ENCODE measurements at regions not wholly inside any gene's neighbourhood (a gene's known extent, or its start where the extent isn't known, plus 50 kb on each side); places are given as distances from the start of the nearest gene placed in this dataset.

DNA sequence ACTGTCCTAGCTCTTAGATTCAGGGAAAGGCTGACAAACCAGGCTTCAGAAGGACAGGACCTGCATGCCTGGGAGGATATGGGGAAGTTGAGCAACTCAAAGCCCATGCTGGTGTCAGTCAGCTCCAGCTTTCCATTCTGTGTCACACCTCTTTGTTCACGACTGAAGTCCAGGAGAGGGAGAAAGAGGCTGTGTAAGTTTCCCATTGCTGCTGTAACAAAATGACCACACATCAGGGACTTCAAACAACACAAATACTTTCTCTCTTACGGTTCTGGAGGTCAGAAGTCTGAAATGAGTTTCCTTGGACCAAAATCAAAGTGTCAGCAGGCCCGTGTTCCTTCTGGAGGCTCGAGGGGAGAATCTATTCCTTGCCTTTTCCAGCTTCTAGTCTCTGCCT, 50.6 kb upstream of the STX18 start:
- DNase-seq (ENCODE audit: low spot score) = no peak
- peaks cover 12% of the 10 kb centered on the region for H3K9me3 Mint-ChIP-seq
- no peak overlapping the region for H3K27ac Mint-ChIP-seq
- H3K36me3 Mint-ChIP-seq = peaks cover 14% of the 10 kb centered on the region
- H3K4me1 Mint-ChIP-seq (ENCODE audit: low read depth in 2 of 2) = no peaks in the 10 kb centered on the region
- H3K4me3 Mint-ChIP-seq = no peak overlapping the region
- no peak for ATAC-seq
- H3K27me3 Mint-ChIP-seq = no peaks in the 10 kb centered on the region

Measured in natural killer cell treated with Interleukin-12 subunit alpha and Interleukin-12 subunit beta and Interleukin-15 and Interleukin-18, amount 100 ng/mL, for 72 hours (primary cell).